ENCODE measurements at regions not wholly inside any gene's neighbourhood (a gene's known extent, or its start where the extent isn't known, plus 50 kb on each side); places are given as distances from the start of the nearest gene placed in this dataset.

DNA sequence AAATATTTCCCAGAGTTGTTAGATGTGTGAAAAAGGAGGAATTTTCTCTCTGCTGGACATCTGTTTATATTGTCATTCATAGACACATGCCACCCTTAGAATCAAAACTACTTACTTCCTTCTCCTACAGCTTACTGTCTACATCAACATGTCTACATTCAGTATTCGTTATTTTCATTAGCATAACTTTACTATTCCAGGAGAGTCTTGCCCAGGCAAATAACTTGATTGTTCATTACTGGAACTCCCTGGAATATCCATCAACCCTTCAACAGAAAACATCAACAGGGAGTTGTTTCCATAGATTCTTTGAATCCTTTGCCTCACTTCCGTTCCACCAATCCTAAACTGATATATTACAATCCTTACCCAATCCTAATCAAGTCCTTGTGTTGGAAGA lies 457.5 kb upstream of the ZNF608 start:
- DNase-seq (ENCODE audit: low read depth), result no peak
- TF ChIP-seq, protein P1, sequence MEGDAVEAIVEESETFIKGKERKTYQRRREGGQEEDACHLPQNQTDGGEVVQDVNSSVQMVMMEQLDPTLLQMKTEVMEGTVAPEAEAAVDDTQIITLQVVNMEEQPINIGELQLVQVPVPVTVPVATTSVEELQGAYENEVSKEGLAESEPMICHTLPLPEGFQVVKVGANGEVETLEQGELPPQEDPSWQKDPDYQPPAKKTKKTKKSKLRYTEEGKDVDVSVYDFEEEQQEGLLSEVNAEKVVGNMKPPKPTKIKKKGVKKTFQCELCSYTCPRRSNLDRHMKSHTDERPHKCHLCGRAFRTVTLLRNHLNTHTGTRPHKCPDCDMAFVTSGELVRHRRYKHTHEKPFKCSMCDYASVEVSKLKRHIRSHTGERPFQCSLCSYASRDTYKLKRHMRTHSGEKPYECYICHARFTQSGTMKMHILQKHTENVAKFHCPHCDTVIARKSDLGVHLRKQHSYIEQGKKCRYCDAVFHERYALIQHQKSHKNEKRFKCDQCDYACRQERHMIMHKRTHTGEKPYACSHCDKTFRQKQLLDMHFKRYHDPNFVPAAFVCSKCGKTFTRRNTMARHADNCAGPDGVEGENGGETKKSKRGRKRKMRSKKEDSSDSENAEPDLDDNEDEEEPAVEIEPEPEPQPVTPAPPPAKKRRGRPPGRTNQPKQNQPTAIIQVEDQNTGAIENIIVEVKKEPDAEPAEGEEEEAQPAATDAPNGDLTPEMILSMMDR (IDR thresholded peaks at IDR 0.05; ENCODE audit: control insufficient read depth, extremely low read depth, insufficient read depth), result no peak
- H3K4me3 ChIP-seq (ENCODE audit: low read depth, low read length), result no peak overlapping the region

DNA sequence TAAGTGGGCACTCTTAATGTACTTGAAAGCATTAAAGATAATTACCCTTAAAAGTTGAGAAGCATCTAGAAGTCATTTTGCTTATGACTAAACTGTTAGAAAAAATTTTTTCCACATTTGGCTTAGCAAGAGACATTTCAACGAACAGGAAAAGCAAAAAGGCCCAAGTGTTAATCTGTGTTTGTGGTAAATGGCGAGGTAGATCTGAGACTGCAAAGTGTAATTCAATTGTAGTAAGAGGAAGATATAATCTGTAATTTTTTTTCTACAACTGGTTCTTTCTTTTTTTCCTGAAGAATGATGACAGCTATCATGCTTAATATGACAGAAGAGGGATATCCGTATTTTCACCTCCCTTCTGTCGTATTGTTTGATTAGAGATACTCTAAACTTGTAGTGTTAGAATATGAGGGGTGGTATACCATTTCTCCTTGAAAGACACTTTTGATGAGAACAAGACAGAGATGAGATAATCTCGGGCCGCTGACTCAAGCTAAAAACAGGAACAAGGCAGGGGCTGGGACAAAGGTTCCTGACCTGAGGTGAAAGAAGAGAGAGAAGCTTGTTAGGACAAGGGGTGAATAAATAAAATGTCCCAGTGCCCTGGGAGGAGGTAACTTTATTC lies 459.3 kb upstream of the ZNF608 start:
- no peak overlapping the region for H3K4me3 ChIP-seq (ENCODE audit: low read depth, low read length)
- TF ChIP-seq, protein P1 (IDR thresholded peaks at IDR 0.05; ENCODE audit: control insufficient read depth, extremely low read depth, insufficient read depth), result no peak
- no peak for DNase-seq (ENCODE audit: low read depth)

DNA sequence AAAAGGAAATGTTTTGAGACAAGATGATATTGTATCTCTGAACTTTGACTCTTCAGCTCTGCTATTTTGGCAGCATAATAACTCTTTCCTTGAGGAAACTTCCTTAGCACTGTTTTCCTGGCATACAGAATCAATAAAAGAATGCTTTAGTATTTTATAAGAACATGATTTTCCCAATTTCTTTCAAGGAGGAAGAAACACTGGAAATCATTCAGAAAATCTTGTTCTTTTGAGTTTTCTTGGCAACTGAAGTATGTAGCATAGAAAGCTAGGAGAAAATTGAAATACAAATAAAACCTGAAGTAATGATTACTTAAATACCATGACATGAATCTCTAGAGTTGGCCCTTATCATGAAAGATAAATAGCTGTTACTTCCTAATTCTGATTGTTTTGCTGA lies 461.4 kb upstream of the ZNF608 start:
- H3K4me3 ChIP-seq (ENCODE audit: low read depth, low read length), result no peak overlapping the region
- TF ChIP-seq, protein P1 (IDR thresholded peaks at IDR 0.05; ENCODE audit: control insufficient read depth, extremely low read depth, insufficient read depth), result no peak
- DNase-seq (ENCODE audit: low read depth), result peak; percentile 11

DNA sequence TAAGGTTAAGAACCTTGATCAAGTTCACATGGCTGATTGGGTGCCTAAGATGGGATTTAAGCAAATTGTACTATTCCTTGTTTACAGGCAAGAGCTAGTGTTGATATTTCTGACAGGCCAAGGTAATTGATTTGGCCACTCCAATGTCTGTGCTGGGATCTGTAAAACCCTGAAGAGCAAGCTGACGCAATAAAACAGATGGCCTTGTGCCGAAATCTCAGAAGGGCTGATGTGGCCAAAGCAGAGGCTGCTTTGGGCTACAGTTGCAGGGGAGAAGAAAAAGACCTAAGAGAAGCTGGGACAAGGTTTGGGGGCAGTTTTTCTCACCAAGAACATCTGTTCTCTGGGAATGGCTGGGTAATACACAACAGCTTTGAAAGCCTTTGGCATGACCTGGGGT lies 463.2 kb upstream of the ZNF608 start:
- DNase-seq (ENCODE audit: low read depth), result no peak
- no peak overlapping the region for H3K4me3 ChIP-seq (ENCODE audit: low read depth, low read length)
- TF ChIP-seq, protein P1 (IDR thresholded peaks at IDR 0.05; ENCODE audit: control insufficient read depth, extremely low read depth, insufficient read depth), result no peak

DNA sequence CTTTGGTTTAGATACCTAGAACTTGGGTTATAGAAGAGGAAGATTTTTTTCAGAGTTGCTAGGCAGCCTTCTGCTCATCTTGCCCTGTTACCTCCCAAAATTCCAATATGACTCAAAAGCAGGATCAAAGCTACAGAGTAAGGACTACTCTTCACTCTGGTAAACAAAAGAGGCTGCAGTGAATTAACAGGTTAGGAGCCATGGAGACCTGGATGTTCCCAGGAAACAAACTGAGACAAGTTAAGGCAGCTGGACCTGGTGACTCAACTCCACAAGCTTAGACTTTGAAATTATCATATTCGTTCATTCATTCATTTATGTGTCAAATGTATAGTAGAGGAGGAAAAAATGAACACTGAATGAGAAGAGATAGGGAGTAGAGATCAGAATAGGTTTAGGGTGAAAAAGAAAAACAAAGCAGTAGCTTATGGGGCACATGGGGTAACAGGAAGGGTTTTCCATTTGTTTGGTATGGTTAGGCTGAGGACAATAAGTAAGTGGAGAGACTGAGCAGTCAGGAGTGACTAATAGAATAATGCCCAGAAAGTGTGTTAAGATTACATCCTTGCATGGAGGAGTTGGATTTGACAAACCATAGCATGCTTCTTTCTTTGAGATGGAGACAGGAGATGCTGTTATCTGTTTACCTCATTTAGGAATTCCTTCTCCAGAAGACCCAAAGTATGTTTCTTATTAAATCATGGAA lies 464.0 kb upstream of the ZNF608 start:
- TF ChIP-seq, protein P1 (IDR thresholded peaks at IDR 0.05; ENCODE audit: control insufficient read depth, extremely low read depth, insufficient read depth), result no peak
- H3K4me3 ChIP-seq (ENCODE audit: low read depth, low read length), result no peak overlapping the region
- DNase-seq (ENCODE audit: low read depth), result no peak

DNA sequence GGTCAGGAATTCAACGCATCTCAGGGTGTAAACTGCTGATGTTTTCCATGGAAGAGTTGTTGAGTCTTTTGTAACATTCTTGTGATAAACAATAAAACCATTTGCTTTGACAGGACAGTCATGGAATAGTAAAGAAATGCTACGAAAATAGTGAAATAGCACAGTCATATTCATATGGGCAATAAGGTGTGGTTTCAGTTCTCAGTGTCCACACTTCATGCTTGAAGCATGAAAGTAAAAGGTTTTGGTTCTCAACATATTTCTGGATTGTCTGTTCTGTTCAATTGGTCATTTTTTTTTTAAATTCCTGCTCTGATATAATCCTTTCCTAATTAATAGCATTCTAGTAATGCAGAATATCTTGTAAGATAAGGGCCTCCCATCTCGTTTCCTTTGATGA lies 467.6 kb upstream of the ZNF608 start:
- DNase-seq (ENCODE audit: low read depth), result no peak
- TF ChIP-seq, protein P1 (IDR thresholded peaks at IDR 0.05; ENCODE audit: control insufficient read depth, extremely low read depth, insufficient read depth), result no peak
- H3K4me3 ChIP-seq (ENCODE audit: low read depth, low read length), result no peak overlapping the region

DNA sequence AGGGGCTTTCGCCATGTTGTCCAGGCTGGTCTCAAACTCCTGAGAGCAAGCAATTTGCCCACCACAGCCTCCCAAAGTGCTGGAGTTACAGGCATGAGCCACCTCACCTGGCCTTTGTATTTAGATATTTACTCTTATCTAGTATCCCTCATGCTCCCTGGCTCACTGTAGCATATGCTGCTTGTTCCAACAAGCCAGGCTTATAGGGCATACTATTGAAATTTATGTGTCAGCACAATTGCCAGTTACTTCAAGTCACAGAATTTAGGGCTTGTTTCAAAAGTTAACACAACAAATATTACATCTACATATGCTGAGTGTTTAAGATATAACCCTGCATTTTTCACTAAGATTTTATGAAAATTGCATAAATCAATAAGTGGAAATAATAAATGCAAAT lies 469.2 kb upstream of the ZNF608 start:
- TF ChIP-seq, protein P1 (IDR thresholded peaks at IDR 0.05; ENCODE audit: control insufficient read depth, extremely low read depth, insufficient read depth), result no peak
- no peak for DNase-seq (ENCODE audit: low read depth)
- no peak overlapping the region for H3K4me3 ChIP-seq (ENCODE audit: low read depth, low read length)

Measured in LNCaP clone FGC (cell line).